ENCODE measurements at regions not wholly inside any gene's neighbourhood (a gene's known extent, or its start where the extent isn't known, plus 50 kb on each side); places are given as distances from the start of the nearest gene placed in this dataset.

DNA sequence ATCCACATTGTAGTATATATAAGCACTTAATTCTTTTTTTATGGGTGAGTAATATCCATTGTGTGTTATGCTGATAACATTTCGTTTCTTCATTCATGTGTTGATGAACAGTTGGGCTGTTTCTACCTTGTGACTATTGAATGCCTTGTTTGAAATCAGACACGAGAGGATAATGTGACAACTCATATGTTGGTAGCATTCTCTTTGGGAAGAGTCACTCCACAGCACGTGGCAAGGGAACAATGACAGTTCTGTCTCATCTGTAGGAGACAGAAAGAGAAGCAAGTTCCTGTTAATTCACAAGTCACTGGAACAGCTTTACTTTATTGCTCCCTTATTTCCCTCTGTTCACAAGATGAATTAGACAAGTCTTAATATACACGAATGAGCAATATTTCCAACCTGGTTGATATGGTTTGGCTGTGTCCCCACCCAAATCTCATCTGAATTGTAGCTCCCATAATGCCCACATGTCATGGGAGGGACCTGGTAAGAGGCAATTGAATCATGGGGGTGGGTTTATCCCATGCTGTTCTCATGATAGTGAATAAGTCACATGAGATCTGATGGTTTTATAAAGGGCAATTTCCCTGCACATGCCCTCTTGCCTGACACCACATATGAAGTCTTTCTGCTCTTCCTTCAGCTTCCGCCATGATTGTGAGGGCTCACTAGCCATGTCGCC is 125.3 kb downstream of the SEC23IP start:
- TF ChIP-seq, protein P1, sequence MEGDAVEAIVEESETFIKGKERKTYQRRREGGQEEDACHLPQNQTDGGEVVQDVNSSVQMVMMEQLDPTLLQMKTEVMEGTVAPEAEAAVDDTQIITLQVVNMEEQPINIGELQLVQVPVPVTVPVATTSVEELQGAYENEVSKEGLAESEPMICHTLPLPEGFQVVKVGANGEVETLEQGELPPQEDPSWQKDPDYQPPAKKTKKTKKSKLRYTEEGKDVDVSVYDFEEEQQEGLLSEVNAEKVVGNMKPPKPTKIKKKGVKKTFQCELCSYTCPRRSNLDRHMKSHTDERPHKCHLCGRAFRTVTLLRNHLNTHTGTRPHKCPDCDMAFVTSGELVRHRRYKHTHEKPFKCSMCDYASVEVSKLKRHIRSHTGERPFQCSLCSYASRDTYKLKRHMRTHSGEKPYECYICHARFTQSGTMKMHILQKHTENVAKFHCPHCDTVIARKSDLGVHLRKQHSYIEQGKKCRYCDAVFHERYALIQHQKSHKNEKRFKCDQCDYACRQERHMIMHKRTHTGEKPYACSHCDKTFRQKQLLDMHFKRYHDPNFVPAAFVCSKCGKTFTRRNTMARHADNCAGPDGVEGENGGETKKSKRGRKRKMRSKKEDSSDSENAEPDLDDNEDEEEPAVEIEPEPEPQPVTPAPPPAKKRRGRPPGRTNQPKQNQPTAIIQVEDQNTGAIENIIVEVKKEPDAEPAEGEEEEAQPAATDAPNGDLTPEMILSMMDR (conservative IDR thresholded peaks at IDR 0.05; ENCODE audit: low read length): no peak
- TF ChIP-seq EZH2phosphoT487 (IDR thresholded peaks at IDR 0.05; ENCODE audit: borderline replicate concordance, low read depth, low read length): no peak
